ENCODE measurements at regions not wholly inside any gene's neighbourhood (a gene's known extent, or its start where the extent isn't known, plus 50 kb on each side); places are given as distances from the start of the nearest gene placed in this dataset.
"Not testable (repeated sequence)": the region's sequence is repeated elsewhere in the genome, so short reads cannot be mapped to it uniquely, and the experiment has no call there.

DNA sequence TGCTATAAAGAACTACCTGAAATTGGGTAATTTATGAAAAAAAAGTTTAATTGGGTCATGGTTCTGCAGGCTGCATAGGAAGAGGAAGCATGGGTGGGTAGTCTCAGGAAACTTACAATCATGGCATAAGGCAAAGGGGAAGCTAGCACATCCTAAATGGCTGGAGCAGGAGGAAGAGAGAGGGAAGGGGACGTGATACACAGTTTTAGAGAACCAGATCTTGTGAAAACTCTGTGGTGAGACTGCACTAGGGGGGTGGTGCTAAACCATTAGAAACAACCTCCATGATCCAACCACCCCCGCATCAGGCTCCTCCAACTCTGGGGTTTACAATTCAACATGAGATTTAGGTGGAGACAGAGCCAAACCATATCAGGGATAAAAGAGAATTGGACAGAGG is 624.2 kb downstream of the PRR16 start:
- H3K27ac ChIP-seq (ENCODE audit: low read depth, low read length, severe bottlenecking), result no peak overlapping the region
- no peak overlapping the region for H3K4me3 ChIP-seq (ENCODE audit: extremely low read depth, insufficient read depth, low read length, poor library complexity, severe bottlenecking)
- H3K4me1 ChIP-seq (ENCODE audit: control insufficient read depth, insufficient read depth, low read length, poor library complexity, severe bottlenecking), result no peaks in the 10 kb centered on the region
- no peaks in the 10 kb centered on the region for H3K36me3 ChIP-seq (ENCODE audit: control insufficient read depth, insufficient read depth, low read length)
- WGBS, 2 experiments (ENCODE audit: insufficient coverage in 2 of 2), result no CpG with 5 or more reads among the region's 2 CpGs
- peaks cover 3% of the 10 kb centered on the region for H3K9me3 ChIP-seq (ENCODE audit: control insufficient read depth, low read length)

- Histone ChIP-seq H3K27ac (ENCODE audit: low read depth, low read length, severe bottlenecking) (no peak overlapping the region), H3K9me3 (ENCODE audit: control insufficient read depth, low read length) (peaks cover 3% of the 10 kb centered on the region), H3K4me3 (ENCODE audit: extremely low read depth, insufficient read depth, low read length, poor library complexity, severe bottlenecking) (no peak overlapping the region), H3K36me3 (ENCODE audit: control insufficient read depth, insufficient read depth, low read length) (no peaks in the 10 kb centered on the region), H3K4me1 (ENCODE audit: control insufficient read depth, insufficient read depth, low read length, poor library complexity, severe bottlenecking) (no peaks in the 10 kb centered on the region)
- 100% methylated on average over 1 of the region's 2 CpGs; no CpG with 5 or more reads in 1 of the 2 experiments for WGBS, 2 experiments (ENCODE audit: insufficient coverage in 2 of 2)
Observed at GRCh38 chr5:121090822-121091221, 626.7 kb downstream of the PRR16 start.

GRCh38 chr5:121100931-121101330 is 636.8 kb downstream of the PRR16 start:
- no peak overlapping the region for H3K4me3 ChIP-seq (ENCODE audit: extremely low read depth, insufficient read depth, low read length, poor library complexity, severe bottlenecking)
- H3K4me1 ChIP-seq (ENCODE audit: control insufficient read depth, insufficient read depth, low read length, poor library complexity, severe bottlenecking), result no peaks in the 10 kb centered on the region
- no peaks in the 10 kb centered on the region for H3K36me3 ChIP-seq (ENCODE audit: control insufficient read depth, insufficient read depth, low read length)
- no peaks in the 10 kb centered on the region for H3K9me3 ChIP-seq (ENCODE audit: control insufficient read depth, low read length)
- no peak overlapping the region for H3K27ac ChIP-seq (ENCODE audit: low read depth, low read length, severe bottlenecking)

DNA sequence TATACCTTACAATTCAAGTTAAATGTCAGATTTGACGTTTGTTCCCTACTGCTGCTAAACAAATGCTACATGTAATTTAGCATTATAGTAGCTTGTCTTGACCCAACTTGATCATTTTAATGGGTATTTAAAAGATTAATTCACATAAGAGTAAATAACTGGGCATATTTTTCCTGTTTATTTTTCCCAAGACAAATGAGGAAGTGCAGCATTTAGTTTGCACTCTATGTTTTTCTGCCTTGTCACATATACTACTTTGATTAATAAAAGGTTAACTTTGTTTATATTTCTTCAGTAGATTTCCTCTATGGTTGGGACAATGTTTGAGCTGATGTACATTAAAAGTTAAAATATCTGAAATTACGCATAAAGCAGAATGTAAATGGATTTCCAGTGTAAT is 641.8 kb downstream of the PRR16 start:
- Histone ChIP-seq H3K4me3 (ENCODE audit: extremely low read depth, insufficient read depth, low read length, poor library complexity, severe bottlenecking) (no peak overlapping the region), H3K27ac (ENCODE audit: low read depth, low read length, severe bottlenecking) (no peak overlapping the region), H3K4me1 (ENCODE audit: control insufficient read depth, insufficient read depth, low read length, poor library complexity, severe bottlenecking) (no peaks in the 10 kb centered on the region), H3K36me3 (ENCODE audit: control insufficient read depth, insufficient read depth, low read length) (no peaks in the 10 kb centered on the region), H3K9me3 (ENCODE audit: control insufficient read depth, low read length) (no peaks in the 10 kb centered on the region)
- WGBS, 2 experiments (ENCODE audit: insufficient coverage in 2 of 2), result no CpG with 5 or more reads among the region's 2 CpGs

DNA sequence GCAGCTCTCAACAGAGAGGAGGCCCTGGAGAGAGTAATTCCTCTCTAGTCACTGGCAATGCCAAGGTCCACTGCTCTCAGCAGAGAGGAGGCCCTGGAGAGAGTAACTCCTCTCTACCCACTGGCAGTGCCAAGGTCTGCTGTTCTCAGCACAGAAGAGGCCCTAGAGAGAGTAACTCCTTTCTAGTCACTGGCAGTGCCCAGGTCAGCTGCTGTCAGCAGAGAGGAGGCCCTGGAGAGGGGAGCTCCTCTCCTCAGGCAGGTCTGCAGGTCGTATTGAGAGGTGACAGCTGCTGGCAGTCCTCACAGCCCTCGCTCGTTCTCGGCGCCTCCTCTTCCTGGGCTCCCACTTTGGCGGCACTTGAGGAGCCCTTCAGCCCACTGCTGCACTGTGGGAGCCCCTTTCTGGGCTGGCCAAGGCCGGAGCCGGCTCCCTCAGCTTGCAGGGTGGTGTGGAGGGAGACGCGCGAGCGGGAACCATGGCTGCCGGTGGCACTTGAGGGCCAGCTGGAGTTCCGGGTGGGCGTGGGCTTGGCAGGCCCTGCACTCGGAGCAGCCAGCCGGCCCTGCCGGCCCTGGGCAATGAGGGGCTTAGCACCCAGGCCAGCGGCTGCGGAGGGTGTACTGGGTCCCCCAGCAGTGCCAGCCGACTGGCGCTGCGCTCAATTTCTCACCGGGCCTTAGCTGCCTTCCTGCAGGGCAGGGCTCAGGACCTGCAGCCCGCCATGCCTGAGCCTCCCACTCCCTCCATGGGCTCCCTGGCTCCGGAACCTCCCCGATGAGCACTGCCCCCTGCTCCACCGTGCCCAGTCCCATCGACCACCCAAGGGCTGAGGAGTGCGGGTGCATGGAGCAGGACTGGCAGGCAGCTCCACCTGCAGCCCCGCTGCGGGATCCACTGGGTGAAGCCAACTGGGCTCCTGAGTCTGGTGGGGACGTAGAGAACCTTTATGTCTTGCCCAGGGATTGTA is 642.9 kb downstream of the PRR16 start:
- H3K36me3 ChIP-seq (ENCODE audit: control insufficient read depth, insufficient read depth, low read length); H3K9me3 ChIP-seq (ENCODE audit: control insufficient read depth, low read length); H3K4me1 ChIP-seq (ENCODE audit: control insufficient read depth, insufficient read depth, low read length, poor library complexity, severe bottlenecking); H3K27ac ChIP-seq (ENCODE audit: low read depth, low read length, severe bottlenecking); H3K4me3 ChIP-seq (ENCODE audit: extremely low read depth, insufficient read depth, low read length, poor library complexity, severe bottlenecking): not testable (repeated sequence)
- 95 to 97% methylated on average over 20 to 21 of the region's 33 CpGs for WGBS, 2 experiments (ENCODE audit: insufficient coverage in 2 of 2)

DNA sequence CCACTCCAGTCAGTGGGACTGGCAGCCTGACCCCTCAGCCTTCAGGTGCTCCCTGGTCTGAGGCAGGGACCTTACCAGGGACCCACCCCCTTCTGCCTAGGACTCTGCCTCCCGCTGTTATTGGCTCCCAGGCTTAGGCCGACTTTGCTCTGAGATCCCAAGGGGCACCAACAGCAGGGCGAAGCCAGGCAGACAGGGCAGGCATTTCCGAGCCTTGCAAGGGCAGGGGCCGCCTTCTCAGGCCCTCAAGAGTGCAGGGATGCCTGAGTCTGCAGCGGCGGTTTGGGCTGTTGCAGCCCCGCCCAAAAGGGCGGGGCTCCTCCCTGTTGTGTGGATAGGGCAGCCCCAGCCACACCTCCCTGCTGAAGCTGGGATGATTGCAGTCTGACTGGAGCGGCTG is 644.6 kb downstream of the PRR16 start:
- no peaks in the 10 kb centered on the region for H3K36me3 ChIP-seq (ENCODE audit: control insufficient read depth, insufficient read depth, low read length)
- no peaks in the 10 kb centered on the region for H3K4me1 ChIP-seq (ENCODE audit: control insufficient read depth, insufficient read depth, low read length, poor library complexity, severe bottlenecking)
- H3K9me3 ChIP-seq (ENCODE audit: control insufficient read depth, low read length), result no peaks in the 10 kb centered on the region
- H3K4me3 ChIP-seq (ENCODE audit: extremely low read depth, insufficient read depth, low read length, poor library complexity, severe bottlenecking), result no peak overlapping the region
- 88 to 89% methylated on average over 3 to 10 of the region's 10 CpGs for WGBS, 2 experiments (ENCODE audit: insufficient coverage in 2 of 2)
- no peak overlapping the region for H3K27ac ChIP-seq (ENCODE audit: low read depth, low read length, severe bottlenecking)

DNA sequence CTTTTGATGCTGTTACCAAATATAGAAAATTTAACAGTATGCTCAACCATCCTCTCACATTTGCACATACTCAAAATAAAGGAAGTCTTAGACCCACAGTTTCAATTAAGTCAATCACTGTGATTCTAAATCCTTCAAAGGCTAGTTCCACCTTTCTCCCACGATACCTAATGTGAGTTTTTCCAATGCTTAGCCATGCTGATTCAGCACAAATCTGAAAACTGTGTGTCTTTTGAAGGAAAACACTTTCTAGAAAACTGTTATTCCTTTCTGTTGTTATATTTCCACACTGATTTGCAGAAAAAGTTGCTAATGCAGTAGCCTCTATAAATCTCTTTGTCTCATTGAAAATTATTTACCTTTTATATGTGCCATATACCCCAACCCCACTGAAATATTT is 645.7 kb downstream of the PRR16 start:
- H3K36me3 ChIP-seq (ENCODE audit: control insufficient read depth, insufficient read depth, low read length), result no peaks in the 10 kb centered on the region
- no peaks in the 10 kb centered on the region for H3K4me1 ChIP-seq (ENCODE audit: control insufficient read depth, insufficient read depth, low read length, poor library complexity, severe bottlenecking)
- H3K27ac ChIP-seq (ENCODE audit: low read depth, low read length, severe bottlenecking), result no peak overlapping the region
- 100% methylated on average over 1 of the region's 1 CpG; no CpG with 5 or more reads in 1 of the 2 experiments for WGBS, 2 experiments (ENCODE audit: insufficient coverage in 2 of 2)
- H3K9me3 ChIP-seq (ENCODE audit: control insufficient read depth, low read length), result no peaks in the 10 kb centered on the region
- H3K4me3 ChIP-seq (ENCODE audit: extremely low read depth, insufficient read depth, low read length, poor library complexity, severe bottlenecking), result no peak overlapping the region

DNA sequence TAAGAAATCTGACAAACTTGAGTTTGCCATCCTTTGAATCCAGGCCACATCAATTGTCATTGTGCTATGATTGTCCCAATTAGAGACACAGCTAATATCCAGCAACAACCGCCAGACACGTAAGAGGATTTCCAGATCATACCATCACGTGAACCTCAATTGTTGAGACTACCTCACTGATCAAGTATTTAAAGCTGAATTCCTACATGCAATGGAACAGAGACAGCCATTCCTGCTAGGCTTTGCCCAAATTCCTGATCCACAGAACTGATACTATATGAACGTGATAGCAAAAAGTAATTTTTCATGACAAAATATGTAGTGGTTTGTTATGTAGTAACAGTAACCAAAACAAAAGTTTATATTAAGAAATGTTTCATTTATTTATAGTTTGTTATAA is 657.7 kb downstream of the PRR16 start:
- H3K27ac ChIP-seq (ENCODE audit: low read depth, low read length, severe bottlenecking), result no peak overlapping the region
- no peak overlapping the region for H3K4me3 ChIP-seq (ENCODE audit: extremely low read depth, insufficient read depth, low read length, poor library complexity, severe bottlenecking)
- WGBS, 2 experiments (ENCODE audit: insufficient coverage in 2 of 2), result 90% methylated on average over 3 of the region's 4 CpGs
- no peaks in the 10 kb centered on the region for H3K36me3 ChIP-seq (ENCODE audit: control insufficient read depth, insufficient read depth, low read length)
- H3K4me1 ChIP-seq (ENCODE audit: control insufficient read depth, insufficient read depth, low read length, poor library complexity, severe bottlenecking), result no peaks in the 10 kb centered on the region
- no peaks in the 10 kb centered on the region for H3K9me3 ChIP-seq (ENCODE audit: control insufficient read depth, low read length)

GRCh38 chr5:121138495-121138907 is 674.4 kb downstream of the PRR16 start:
- H3K4me1 ChIP-seq (ENCODE audit: control insufficient read depth, insufficient read depth, low read length, poor library complexity, severe bottlenecking), result no peaks in the 10 kb centered on the region
- H3K36me3 ChIP-seq (ENCODE audit: control insufficient read depth, insufficient read depth, low read length), result no peaks in the 10 kb centered on the region
- H3K27ac ChIP-seq (ENCODE audit: low read depth, low read length, severe bottlenecking), result no peak overlapping the region
- peaks cover 8% of the 10 kb centered on the region for H3K9me3 ChIP-seq (ENCODE audit: control insufficient read depth, low read length)
- no peak overlapping the region for H3K4me3 ChIP-seq (ENCODE audit: extremely low read depth, insufficient read depth, low read length, poor library complexity, severe bottlenecking)
- no CpG with 5 or more reads among the region's 1 CpG for WGBS, 2 experiments (ENCODE audit: insufficient coverage in 2 of 2)

- H3K4me3 ChIP-seq (ENCODE audit: extremely low read depth, insufficient read depth, low read length, poor library complexity, severe bottlenecking), result no peak overlapping the region
- H3K9me3 ChIP-seq (ENCODE audit: control insufficient read depth, low read length), result peaks cover 8% of the 10 kb centered on the region
- H3K4me1 ChIP-seq (ENCODE audit: control insufficient read depth, insufficient read depth, low read length, poor library complexity, severe bottlenecking), result no peaks in the 10 kb centered on the region
- H3K27ac ChIP-seq (ENCODE audit: low read depth, low read length, severe bottlenecking), result no peak overlapping the region
- no peaks in the 10 kb centered on the region for H3K36me3 ChIP-seq (ENCODE audit: control insufficient read depth, insufficient read depth, low read length)
- no CpG with 5 or more reads among the region's 1 CpG for WGBS, 2 experiments (ENCODE audit: insufficient coverage in 2 of 2)
Observed at GRCh38 chr5:121138952-121139351, 674.9 kb downstream of the PRR16 start.

- Histone ChIP-seq H3K4me3 (ENCODE audit: extremely low read depth, insufficient read depth, low read length, poor library complexity, severe bottlenecking) (no peak overlapping the region), H3K4me1 (ENCODE audit: control insufficient read depth, insufficient read depth, low read length, poor library complexity, severe bottlenecking) (no peaks in the 10 kb centered on the region), H3K36me3 (ENCODE audit: control insufficient read depth, insufficient read depth, low read length) (no peaks in the 10 kb centered on the region), H3K9me3 (ENCODE audit: control insufficient read depth, low read length) (peaks cover 8% of the 10 kb centered on the region), H3K27ac (ENCODE audit: low read depth, low read length, severe bottlenecking) (no peak overlapping the region)
- WGBS, 2 experiments (ENCODE audit: insufficient coverage in 2 of 2), result no CpG with 5 or more reads among the region's 1 CpG
Observed at GRCh38 chr5:121144764-121145163, 680.7 kb downstream of the PRR16 start.
